T-helper 2 cell treated with Interferon-gamma antibody and Interleukin-4, amounts not matched to agents 5 μg/mL and 100 μg/mL, for 36 hours (primary cell): ENCODE measurements at regions not wholly inside any gene's neighbourhood (a gene's known extent, or its start where the extent isn't known, plus 50 kb on each side); places are given as distances from the start of the nearest gene placed in this dataset.
"Not testable (repeated sequence)": the region's sequence is repeated elsewhere in the genome, so short reads cannot be mapped to it uniquely, and the experiment has no call there.

ENCODE experiments used
- DNase-seq: peaks from one replicate; pipeline ENCODE4 v3.0.0; 2021; ENCODE audit warnings: low spot score
- H3K27ac Mint-ChIP-seq: one replicate; pipeline ENCODE4 v1.8.0; 2021; ENCODE audit warnings: mild to moderate bottlenecking, mixed read lengths
- H3K27me3 Mint-ChIP-seq: one replicate; pipeline ENCODE4 v1.8.0; 2021; ENCODE audit warnings: low read depth, mixed read lengths
- H3K36me3 Mint-ChIP-seq: one replicate; pipeline ENCODE4 v1.8.0; 2021; ENCODE audit warnings: low read depth, mixed read lengths
- H3K4me1 Mint-ChIP-seq: one replicate; pipeline ENCODE4 v1.8.0; 2021; ENCODE audit warnings: low read depth, mixed read lengths
- H3K4me3 Mint-ChIP-seq: one replicate; pipeline ENCODE4 v1.8.0; 2022; ENCODE audit warnings: mild to moderate bottlenecking, moderate library complexity, mixed read lengths
- H3K9me3 Mint-ChIP-seq: one replicate; pipeline ENCODE4 v1.8.0; 2021; ENCODE audit warnings: mixed read lengths

GRCh38 chr4:40681600-40681999, 51.9 kb upstream of the RBM47 start:
- Mint-ChIP-seq H3K27ac (no peak overlapping the region), H3K4me1 (peaks cover 20% of the 10 kb centered on the region), H3K36me3 (peaks cover 2% of the 10 kb centered on the region), H3K4me3 (no peak overlapping the region), H3K9me3 (no peaks in the 10 kb centered on the region), H3K27me3 (no peaks in the 10 kb centered on the region)
- DNase-seq, result no peak

- H3K4me1 Mint-ChIP-seq, result peaks cover 20% of the 10 kb centered on the region
- peaks cover 2% of the 10 kb centered on the region for H3K36me3 Mint-ChIP-seq
- H3K9me3 Mint-ChIP-seq, result no peaks in the 10 kb centered on the region
- no peak overlapping the region for H3K4me3 Mint-ChIP-seq
- no peaks in the 10 kb centered on the region for H3K27me3 Mint-ChIP-seq
- peak; percentile 73 for DNase-seq
- H3K27ac Mint-ChIP-seq, result no peak overlapping the region
These were observed 52.8 kb upstream of the RBM47 start for GRCh38 chr4:40682290-40683101.

GRCh38 chr4:40683536-40684145, 54.0 kb upstream of the RBM47 start:
- peaks cover 28% of the 10 kb centered on the region for H3K4me1 Mint-ChIP-seq
- not testable (repeated sequence) for H3K27me3 Mint-ChIP-seq, H3K4me3 Mint-ChIP-seq, DNase-seq, H3K9me3 Mint-ChIP-seq, H3K36me3 Mint-ChIP-seq, H3K27ac Mint-ChIP-seq

- Mint-ChIP-seq H3K36me3 (peaks cover 2% of the 10 kb centered on the region), H3K27ac (no peak overlapping the region), H3K4me1 (peaks cover 32% of the 10 kb centered on the region), H3K9me3 (no peaks in the 10 kb centered on the region), H3K4me3 (no peak overlapping the region), H3K27me3 (no peaks in the 10 kb centered on the region)
- DNase-seq, result no peak
These were observed 54.7 kb upstream of the RBM47 start for GRCh38 chr4:40684404-40684803.

GRCh38 chr4:40685300-40685699, 55.6 kb upstream of the RBM47 start:
- Mint-ChIP-seq H3K27ac (no peak overlapping the region), H3K4me1 (peaks cover 33% of the 10 kb centered on the region), H3K4me3 (no peak overlapping the region), H3K36me3 (peaks cover 2% of the 10 kb centered on the region), H3K9me3 (no peaks in the 10 kb centered on the region), H3K27me3 (no peaks in the 10 kb centered on the region)
- DNase-seq, result no peak

GRCh38 chr4:40686081-40686913, 56.6 kb upstream of the RBM47 start:
- H3K4me3 Mint-ChIP-seq, result no peak overlapping the region
- peaks cover 4% of the 10 kb centered on the region for H3K36me3 Mint-ChIP-seq
- no peaks in the 10 kb centered on the region for H3K27me3 Mint-ChIP-seq
- no peaks in the 10 kb centered on the region for H3K9me3 Mint-ChIP-seq
- peaks cover 37% of the 10 kb centered on the region for H3K4me1 Mint-ChIP-seq
- H3K27ac Mint-ChIP-seq, result no peak overlapping the region
- no peak for DNase-seq

- DNase-seq, result no peak
- H3K27me3 Mint-ChIP-seq, result no peaks in the 10 kb centered on the region
- H3K36me3 Mint-ChIP-seq, result peaks cover 5% of the 10 kb centered on the region
- H3K27ac Mint-ChIP-seq, result peak overlapping the region; percentile 88
- H3K4me3 Mint-ChIP-seq, result peak overlapping the region; percentile 65
- H3K9me3 Mint-ChIP-seq, result no peaks in the 10 kb centered on the region
- H3K4me1 Mint-ChIP-seq, result peaks cover 35% of the 10 kb centered on the region
These were observed 58.2 kb upstream of the RBM47 start for GRCh38 chr4:40687676-40688389.

GRCh38 chr4:40688446-40689095, 58.9 kb upstream of the RBM47 start:
- H3K4me3 Mint-ChIP-seq, result peak overlapping the region; percentile 65

GRCh38 chr4:40693946-40694345, 55.8 kb upstream of the NSUN7 start:
- Mint-ChIP-seq H3K27me3 (no peaks in the 10 kb centered on the region), H3K9me3 (no peaks in the 10 kb centered on the region)

More at GRCh38 chr4:40688446-40689095, 58.9 kb upstream of the RBM47 start:
- Mint-ChIP-seq H3K27ac (peak overlapping the region; percentile 88), H3K9me3 (no peaks in the 10 kb centered on the region), H3K4me1 (peaks cover 35% of the 10 kb centered on the region), H3K36me3 (peaks cover 5% of the 10 kb centered on the region), H3K27me3 (no peaks in the 10 kb centered on the region)
- peak; percentile 76 for DNase-seq

GRCh38 chr4:40697476-40697875, 52.3 kb upstream of the NSUN7 start:
- H3K9me3 Mint-ChIP-seq, H3K4me3 Mint-ChIP-seq, H3K27ac Mint-ChIP-seq, H3K36me3 Mint-ChIP-seq, DNase-seq, H3K27me3 Mint-ChIP-seq: not testable (repeated sequence)
- H3K4me1 Mint-ChIP-seq, result peaks cover 25% of the 10 kb centered on the region

More at GRCh38 chr4:40693946-40694345, 55.8 kb upstream of the NSUN7 start:
- peaks cover 15% of the 10 kb centered on the region for H3K4me1 Mint-ChIP-seq
- no peak overlapping the region for H3K27ac Mint-ChIP-seq
- H3K4me3 Mint-ChIP-seq, result no peak overlapping the region
- H3K36me3 Mint-ChIP-seq, result peaks cover 5% of the 10 kb centered on the region
- no peak for DNase-seq

GRCh38 chr4:40698733-40699132, 51.0 kb upstream of the NSUN7 start:
- Mint-ChIP-seq H3K27ac (no peak overlapping the region), H3K36me3 (no peaks in the 10 kb centered on the region), H3K9me3 (no peaks in the 10 kb centered on the region), H3K4me1 (peaks cover 31% of the 10 kb centered on the region), H3K4me3 (no peak overlapping the region), H3K27me3 (no peaks in the 10 kb centered on the region)
- DNase-seq, result no peak

GRCh38 chr4:40699648-40700047, 50.1 kb upstream of the NSUN7 start:
- no peak overlapping the region for H3K4me3 Mint-ChIP-seq
- no peaks in the 10 kb centered on the region for H3K36me3 Mint-ChIP-seq
- H3K9me3 Mint-ChIP-seq, result no peaks in the 10 kb centered on the region
- H3K27ac Mint-ChIP-seq, result peak overlapping the region; percentile 19
- DNase-seq, result peak; percentile 26
- no peaks in the 10 kb centered on the region for H3K27me3 Mint-ChIP-seq
- H3K4me1 Mint-ChIP-seq, result peaks cover 29% of the 10 kb centered on the region
